K562 (cell line): ENCODE measurements at regions not wholly inside any gene's neighbourhood (a gene's known extent, or its start where the extent isn't known, plus 50 kb on each side); places are given as distances from the start of the nearest gene placed in this dataset.

Source experiments
- ATF4 ChIP-seq: fragments of 450-650 bp; formaldehyde crosslinking; IDR thresholded peaks from 2 replicates; pipeline ENCODE4 v1.4.0; 2022; ENCODE audit warnings: mild to moderate bottlenecking, moderate library complexity
- BRCA1 ChIP-seq, 2 experiments: fragments of 450-650 bp in 1 of 2; sonication (generic) in 1 of 2; formaldehyde crosslinking in 1 of 2; IDR thresholded peaks; 2 replicates each; pipeline versions ENCODE4 v1.5.0 to v1.6.1; 2017 to 2020; ENCODE audit warnings: mild to moderate bottlenecking in 1 of 2, missing genetic modification reagents in 1 of 2
- CHD2 ChIP-seq: IDR thresholded peaks from 2 replicates; pipeline ENCODE4 v1.6.1; 2011; ENCODE audit warnings: low read depth, low read length
- DMBX1 ChIP-seq: fragments of 250-450 bp; sonication (Bioruptor Pico); IDR thresholded peaks from 2 replicates; pipeline ENCODE4 v1.8.0; 2022; ENCODE audit warnings: inconsistent platforms, mild to moderate bottlenecking, moderate library complexity, borderline replicate concordance
- FOXA1 ChIP-seq: fragments of 450-650 bp; IDR thresholded peaks from 2 replicates; pipeline ENCODE4 v1.6.1; 2016; ENCODE audit warnings: mild to moderate bottlenecking, borderline replicate concordance
- FOXP1 ChIP-seq: sonication (generic); formaldehyde crosslinking; IDR thresholded peaks from 2 replicates; pipeline ENCODE4 v1.8.0; 2022; ENCODE audit warnings: mild to moderate bottlenecking, missing genetic modification reagents
- NFIX ChIP-seq: fragments of 250-450 bp; sonication (Bioruptor Pico); IDR thresholded peaks from 2 replicates; pipeline ENCODE4 v1.4.0; 2020; ENCODE audit warnings: low read depth, mild to moderate bottlenecking, moderate library complexity
- NKRF ChIP-seq: fragments of 450-650 bp; IDR thresholded peaks from 2 replicates; pipeline ENCODE4 v1.6.1; 2016; ENCODE audit warnings: borderline replicate concordance
- RBBP5 ChIP-seq: fragments of 200-600 bp; sonication (generic); IDR thresholded peaks from 2 replicates; pipeline ENCODE4 v1.6.1; 2012; ENCODE audit warnings: borderline replicate concordance, mild to moderate bottlenecking, low read length, control low read depth, inconsistent platforms; ENCODE audit not compliant: insufficient read depth, poor library complexity, severe bottlenecking
- ZNF41 ChIP-seq: fragments of 250-450 bp; sonication (Bioruptor Pico); conservative IDR thresholded peaks from 2 replicates; pipeline ENCODE4 v1.4.0; 2020; ENCODE audit warnings: mild to moderate bottlenecking
- ZZZ3 ChIP-seq: fragments of 450-650 bp; IDR thresholded peaks from 2 replicates; pipeline ENCODE4 v1.6.1; 2016; ENCODE audit warnings: antibody characterized with exemption, mild to moderate bottlenecking, moderate library complexity
- TF ChIP-seq, protein P1 (sequence below), 2 experiments: fragments of 450-650 bp in 1 of 2; sonication (generic) in 1 of 2; formaldehyde crosslinking in 1 of 2; IDR thresholded peaks; 2 replicates each; pipeline versions ENCODE4 v1.7.1 to v1.9.0; 2016 to 2022; ENCODE audit warnings: inconsistent platforms in 1 of 2, mild to moderate bottlenecking in 1 of 2, missing genetic modification reagents in 1 of 2
- TF ChIP-seq, protein P2 (sequence below): fragments of 450-650 bp; conservative IDR thresholded peaks from 2 replicates; pipeline ENCODE4 v1.6.1; 2016; ENCODE audit warnings: missing genetic modification characterization, low read depth, mild to moderate bottlenecking, missing compliant biosample characterization, moderate library complexity

DNA sequence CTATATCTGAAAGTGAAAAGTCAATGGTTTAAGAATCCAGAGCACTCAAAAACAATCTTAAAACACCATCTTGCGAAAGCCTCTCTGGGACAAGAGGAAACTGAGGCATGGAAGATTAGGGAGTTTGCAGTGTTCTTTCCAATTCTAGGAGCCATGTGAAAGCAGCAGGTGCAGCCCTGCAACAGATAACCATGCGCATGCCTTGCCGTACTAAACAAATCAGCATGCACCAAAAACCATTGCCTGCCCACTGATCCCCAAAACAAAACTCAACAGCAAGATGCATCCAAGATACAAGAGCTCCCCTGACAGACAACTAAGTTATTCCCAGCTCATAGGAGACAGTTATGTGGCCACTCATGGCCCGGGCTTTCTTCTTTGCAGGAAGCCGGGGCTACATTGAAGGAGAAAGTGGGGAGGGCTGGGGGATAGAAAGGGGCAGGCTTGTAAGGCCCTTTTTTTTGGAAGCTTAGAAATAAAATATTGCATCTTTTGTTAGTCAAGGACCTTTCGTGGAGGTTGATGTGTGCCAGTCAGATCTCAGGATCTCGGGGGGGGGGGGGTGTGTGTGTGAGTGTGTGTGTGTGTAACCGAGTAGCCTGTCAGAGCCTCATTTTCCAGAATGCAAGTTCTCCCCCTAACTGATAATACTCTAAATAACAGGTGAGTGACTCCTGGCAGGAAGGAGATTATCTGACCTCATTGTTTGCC lies 178.4 kb downstream of the MBOAT1 start (continued):
- no peak for TF ChIP-seq DMBX1 (CRISPR knock-in tag)
- no peak for TF ChIP-seq ZZZ3
- TF ChIP-seq FOXP1 (CRISPR knock-in tag), result no peak
- no peak for TF ChIP-seq CHD2
- TF ChIP-seq FOXA1, result no peak
- TF ChIP-seq BRCA1 (IDR thresholded peaks at IDR 0.05), result no peak
- no peak for TF ChIP-seq BRCA1 (CRISPR knock-in tag; IDR thresholded peaks at IDR 0.05)
- no peak for TF ChIP-seq NFIX (CRISPR knock-in tag)
- peak; percentile 68 for TF ChIP-seq RBBP5
- TF ChIP-seq, protein P1, sequence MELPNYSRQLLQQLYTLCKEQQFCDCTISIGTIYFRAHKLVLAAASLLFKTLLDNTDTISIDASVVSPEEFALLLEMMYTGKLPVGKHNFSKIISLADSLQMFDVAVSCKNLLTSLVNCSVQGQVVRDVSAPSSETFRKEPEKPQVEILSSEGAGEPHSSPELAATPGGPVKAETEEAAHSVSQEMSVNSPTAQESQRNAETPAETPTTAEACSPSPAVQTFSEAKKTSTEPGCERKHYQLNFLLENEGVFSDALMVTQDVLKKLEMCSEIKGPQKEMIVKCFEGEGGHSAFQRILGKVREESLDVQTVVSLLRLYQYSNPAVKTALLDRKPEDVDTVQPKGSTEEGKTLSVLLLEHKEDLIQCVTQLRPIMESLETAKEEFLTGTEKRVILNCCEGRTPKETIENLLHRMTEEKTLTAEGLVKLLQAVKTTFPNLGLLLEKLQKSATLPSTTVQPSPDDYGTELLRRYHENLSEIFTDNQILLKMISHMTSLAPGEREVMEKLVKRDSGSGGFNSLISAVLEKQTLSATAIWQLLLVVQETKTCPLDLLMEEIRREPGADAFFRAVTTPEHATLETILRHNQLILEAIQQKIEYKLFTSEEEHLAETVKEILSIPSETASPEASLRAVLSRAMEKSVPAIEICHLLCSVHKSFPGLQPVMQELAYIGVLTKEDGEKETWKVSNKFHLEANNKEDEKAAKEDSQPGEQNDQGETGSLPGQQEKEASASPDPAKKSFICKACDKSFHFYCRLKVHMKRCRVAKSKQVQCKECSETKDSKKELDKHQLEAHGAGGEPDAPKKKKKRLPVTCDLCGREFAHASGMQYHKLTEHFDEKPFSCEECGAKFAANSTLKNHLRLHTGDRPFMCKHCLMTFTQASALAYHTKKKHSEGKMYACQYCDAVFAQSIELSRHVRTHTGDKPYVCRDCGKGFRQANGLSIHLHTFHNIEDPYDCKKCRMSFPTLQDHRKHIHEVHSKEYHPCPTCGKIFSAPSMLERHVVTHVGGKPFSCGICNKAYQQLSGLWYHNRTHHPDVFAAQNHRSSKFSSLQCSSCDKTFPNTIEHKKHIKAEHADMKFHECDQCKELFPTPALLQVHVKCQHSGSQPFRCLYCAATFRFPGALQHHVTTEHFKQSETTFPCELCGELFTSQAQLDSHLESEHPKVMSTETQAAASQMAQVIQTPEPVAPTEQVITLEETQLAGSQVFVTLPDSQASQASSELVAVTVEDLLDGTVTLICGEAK (IDR thresholded peaks at IDR 0.05), result no peak
- TF ChIP-seq, protein P1 (CRISPR knock-in tag; IDR thresholded peaks at IDR 0.05), result no peak
- TF ChIP-seq ATF4 (CRISPR knock-in tag), result no peak
- TF ChIP-seq, protein P2, sequence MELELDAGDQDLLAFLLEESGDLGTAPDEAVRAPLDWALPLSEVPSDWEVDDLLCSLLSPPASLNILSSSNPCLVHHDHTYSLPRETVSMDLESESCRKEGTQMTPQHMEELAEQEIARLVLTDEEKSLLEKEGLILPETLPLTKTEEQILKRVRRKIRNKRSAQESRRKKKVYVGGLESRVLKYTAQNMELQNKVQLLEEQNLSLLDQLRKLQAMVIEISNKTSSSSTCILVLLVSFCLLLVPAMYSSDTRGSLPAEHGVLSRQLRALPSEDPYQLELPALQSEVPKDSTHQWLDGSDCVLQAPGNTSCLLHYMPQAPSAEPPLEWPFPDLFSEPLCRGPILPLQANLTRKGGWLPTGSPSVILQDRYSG, result 0 out of 2 replicates have a peak, but pooled peaks have one; percentile 45
- no peak for TF ChIP-seq ZNF41 (CRISPR knock-in tag)
- no peak for TF ChIP-seq NKRF
